Limb (tissue), 2 donors: ENCODE measurements at regions not wholly inside any gene's neighbourhood (a gene's known extent, or its start where the extent isn't known, plus 50 kb on each side); places are given as distances from the start of the nearest gene placed in this dataset.
"Not testable (repeated sequence)": the region's sequence is repeated elsewhere in the genome, so short reads cannot be mapped to it uniquely, and the experiment has no call there.

ENCODE experiments used
- DNase-seq, 2 donors: peaks; one replicate each; pipeline ENCODE4 v3.0.0-alpha.2; 2016; ENCODE audit errors: extremely low spot score in 2 of 2

- no peak for DNase-seq
Observed at GRCh38 chr3:144815655-144816054, 844.0 kb downstream of the DIPK2A start.

GRCh38 chr3:144816323-144816722, 844.7 kb downstream of the DIPK2A start:
- DNase-seq, result no peak

- DNase-seq, result no peak
Observed at GRCh38 chr3:144818973-144819372, 847.4 kb downstream of the DIPK2A start.

- DNase-seq, result not testable (repeated sequence)
Observed at GRCh38 chr3:144820232-144820631, 848.6 kb downstream of the DIPK2A start.

- no peak for DNase-seq
Observed at GRCh38 chr3:144820726-144821125, 849.1 kb downstream of the DIPK2A start.

- no peak for DNase-seq
Observed at GRCh38 chr3:144821583-144821982, 850.0 kb downstream of the DIPK2A start.

GRCh38 chr3:144822671-144823070, 851.0 kb downstream of the DIPK2A start:
- no peak for DNase-seq

- DNase-seq, result no peak
Observed at GRCh38 chr3:144831955-144832716, 860.5 kb downstream of the DIPK2A start.

GRCh38 chr3:144839991-144840390, 868.4 kb downstream of the DIPK2A start:
- no peak for DNase-seq

GRCh38 chr3:144840866-144841265, 869.2 kb downstream of the DIPK2A start:
- no peak for DNase-seq

GRCh38 chr3:144843099-144843498, 871.5 kb downstream of the DIPK2A start:
- DNase-seq, result no peak

- DNase-seq, result no peak
Observed at GRCh38 chr3:144852999-144853398, 881.4 kb downstream of the DIPK2A start.

GRCh38 chr3:144854020-144854419, 882.4 kb downstream of the DIPK2A start:
- DNase-seq, result not testable (repeated sequence)

GRCh38 chr3:144859161-144859560, 887.5 kb downstream of the DIPK2A start:
- DNase-seq, result no peak

GRCh38 chr3:144864646-144865045, 893.0 kb downstream of the DIPK2A start:
- no peak for DNase-seq

- no peak for DNase-seq
Observed at GRCh38 chr3:144865948-144866347, 894.3 kb downstream of the DIPK2A start.

GRCh38 chr3:144866476-144866875, 894.9 kb downstream of the DIPK2A start:
- DNase-seq, result no peak

GRCh38 chr3:144868506-144868905, 896.9 kb downstream of the DIPK2A start:
- DNase-seq, result no peak

- no peak for DNase-seq
Observed at GRCh38 chr3:144873066-144873465, 901.4 kb downstream of the DIPK2A start.

GRCh38 chr3:144875211-144875610, 903.6 kb downstream of the DIPK2A start:
- DNase-seq, result no peak

- no peak for DNase-seq
Observed at GRCh38 chr3:144877356-144877755, 905.7 kb downstream of the DIPK2A start.

- DNase-seq, result no peak
Observed at GRCh38 chr3:144879701-144880100, 908.1 kb downstream of the DIPK2A start.

GRCh38 chr3:144893980-144894379, 922.4 kb downstream of the DIPK2A start:
- DNase-seq, result no peak

- no peak for DNase-seq
Observed at GRCh38 chr3:144894576-144894975, 923.0 kb downstream of the DIPK2A start.
